GM12865 (cell line): ENCODE measurements at regions not wholly inside any gene's neighbourhood (a gene's known extent, or its start where the extent isn't known, plus 50 kb on each side); places are given as distances from the start of the nearest gene placed in this dataset.

Source experiments
- DNase-seq: peaks from one replicate; pipeline ENCODE4 v3.0.0; 2010; ENCODE audit warnings: low read depth
- H3K4me3 ChIP-seq: 2 replicates; pipeline ENCODE4 v1.5.1; 2011; ENCODE audit warnings: mild to moderate bottlenecking, low read depth, low read length, control low read depth
- CTCF ChIP-seq: IDR thresholded peaks from 2 replicates; pipeline ENCODE4 v1.5.1; 2011; ENCODE audit warnings: low read length, control low read depth, low read depth, inconsistent platforms; ENCODE audit not compliant: insufficient read depth; ENCODE audit errors: missing control alignments

GRCh38 chr5:77942578-77943239 lies 166.6 kb upstream of the TBCA start:
- no peak for TF ChIP-seq CTCF
- H3K4me3 ChIP-seq = no peak overlapping the region
- DNase-seq = no peak

GRCh38 chr5:77937015-77937908 lies 161.1 kb upstream of the TBCA start:
- no peak for TF ChIP-seq CTCF
- H3K4me3 ChIP-seq = peak overlapping the region; percentile 29; the same call in 1 of the 2 replicates
- DNase-seq = peak; percentile 77

- peak; percentile 11 for DNase-seq
- no peak overlapping the region for H3K4me3 ChIP-seq
- TF ChIP-seq CTCF = no peak
Measured at GRCh38 chr5:77936365-77936693, 160.2 kb upstream of the TBCA start.

GRCh38 chr5:77935506-77936364 lies 159.6 kb upstream of the TBCA start:
- TF ChIP-seq CTCF = no peak
- no peak overlapping the region for H3K4me3 ChIP-seq
- DNase-seq = peak; percentile 52

- TF ChIP-seq CTCF = no peak
- no peak for DNase-seq
- no peak overlapping the region for H3K4me3 ChIP-seq
Measured at GRCh38 chr5:77928776-77929300, 152.7 kb upstream of the TBCA start.

GRCh38 chr5:77926337-77926736 lies 150.2 kb upstream of the TBCA start:
- no peak for TF ChIP-seq CTCF
- no peak for DNase-seq
- no peak overlapping the region for H3K4me3 ChIP-seq
